ENCODE measurements at regions not wholly inside any gene's neighbourhood (a gene's known extent, or its start where the extent isn't known, plus 50 kb on each side); places are given as distances from the start of the nearest gene placed in this dataset.

DNA sequence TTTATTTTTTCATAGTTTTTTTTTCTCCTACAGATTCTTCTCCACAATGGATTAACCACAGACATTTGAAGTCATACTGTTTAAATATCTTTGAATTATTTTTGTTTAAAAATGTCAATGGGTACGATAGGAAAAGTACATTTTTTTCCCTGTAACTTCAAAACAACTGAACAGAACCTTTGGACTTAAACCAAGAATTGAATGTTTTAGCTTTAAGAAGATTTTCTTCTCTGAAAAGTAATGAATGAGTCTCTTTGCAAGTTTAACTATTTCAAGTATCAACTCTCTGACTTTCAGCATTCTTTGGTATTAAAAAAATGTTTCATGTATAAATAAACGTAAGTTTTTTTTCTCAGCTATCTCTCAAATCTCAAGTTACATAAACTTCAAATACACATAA lies 364.3 kb downstream of the FBXO8 start:
- peak; percentile 34 for DNase-seq

DNA sequence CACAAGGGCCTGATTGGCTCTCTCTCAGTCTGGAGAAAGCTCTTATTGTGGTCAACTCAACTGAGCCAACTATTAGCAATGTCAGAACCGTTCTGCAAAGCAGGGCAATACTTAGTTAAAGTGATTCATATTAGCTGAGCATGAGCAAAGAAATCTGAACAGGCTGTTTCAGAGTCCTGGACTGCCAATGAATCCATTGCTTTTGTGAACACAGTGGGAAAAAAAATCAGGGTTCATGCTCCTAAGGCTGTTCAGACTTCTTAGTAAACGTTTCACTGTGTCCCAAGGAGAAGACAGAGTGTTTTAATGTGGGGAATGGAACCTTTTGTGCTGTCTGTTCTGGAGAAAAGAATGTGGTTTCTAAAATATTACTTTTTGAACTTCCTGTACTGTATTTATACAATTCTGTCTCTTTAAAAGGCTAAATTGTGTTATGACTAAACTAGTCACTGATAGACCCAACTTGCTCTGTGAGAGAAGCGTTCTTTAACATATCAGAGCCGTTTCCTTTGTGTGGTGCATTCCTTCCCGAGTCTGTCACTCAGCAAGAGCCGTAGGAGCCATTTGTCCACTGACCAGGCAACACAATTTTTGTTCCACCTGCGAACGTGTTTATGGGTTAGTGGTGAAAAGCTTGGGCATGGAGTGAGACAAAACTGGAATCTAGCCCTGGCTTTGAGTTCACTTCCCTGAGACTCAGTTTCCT lies 366.1 kb downstream of the FBXO8 start:
- peak; percentile 58 for DNase-seq

DNA sequence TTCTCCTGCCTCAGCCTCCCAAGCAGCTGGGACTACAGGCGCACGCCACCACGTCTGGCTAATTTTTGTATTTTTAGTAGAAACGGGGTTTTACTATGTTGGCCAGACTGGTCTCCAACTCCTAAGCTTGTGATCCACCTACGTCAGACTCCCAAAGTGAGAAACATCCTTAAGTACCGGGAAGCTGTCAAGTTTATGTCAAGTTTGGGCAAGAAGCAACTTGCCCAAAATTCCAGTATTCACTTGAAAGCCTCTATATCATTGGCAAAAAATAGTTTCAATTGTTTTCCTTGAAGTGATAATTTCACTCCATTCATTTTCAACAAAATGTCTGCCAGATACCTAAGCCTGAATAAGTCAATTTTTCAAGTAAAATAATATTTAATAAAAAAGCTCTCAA lies 370.0 kb downstream of the FBXO8 start:
- DNase-seq, result no peak

DNA sequence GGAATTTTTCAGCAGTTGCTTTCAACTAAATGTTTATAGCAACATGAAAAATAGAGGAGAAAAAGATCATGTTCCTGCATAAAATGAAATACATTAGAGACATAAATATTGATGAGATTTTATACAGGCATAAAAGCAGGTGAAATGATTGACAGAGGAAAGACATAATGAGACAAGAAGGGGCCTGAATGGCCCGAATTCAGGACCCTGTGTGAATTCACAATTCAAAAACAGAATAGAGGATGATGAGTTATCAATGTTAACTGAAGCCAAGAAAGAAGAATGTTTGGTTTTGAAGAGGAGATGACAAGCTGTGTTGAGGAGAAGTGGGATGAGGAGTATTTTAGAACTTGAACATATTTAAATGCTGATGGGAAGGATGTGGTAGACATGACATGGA lies 371.1 kb downstream of the FBXO8 start:
- no peak for DNase-seq

- DNase-seq, result no peak
These were observed 372.6 kb downstream of the FBXO8 start for GRCh38 chr4:173910891-173911290.

- DNase-seq, result no peak
These were observed 374.2 kb downstream of the FBXO8 start for GRCh38 chr4:173909294-173909693.

- no peak for DNase-seq
These were observed 369.8 kb upstream of the HAND2 start for GRCh38 chr4:173899813-173900212.

DNA sequence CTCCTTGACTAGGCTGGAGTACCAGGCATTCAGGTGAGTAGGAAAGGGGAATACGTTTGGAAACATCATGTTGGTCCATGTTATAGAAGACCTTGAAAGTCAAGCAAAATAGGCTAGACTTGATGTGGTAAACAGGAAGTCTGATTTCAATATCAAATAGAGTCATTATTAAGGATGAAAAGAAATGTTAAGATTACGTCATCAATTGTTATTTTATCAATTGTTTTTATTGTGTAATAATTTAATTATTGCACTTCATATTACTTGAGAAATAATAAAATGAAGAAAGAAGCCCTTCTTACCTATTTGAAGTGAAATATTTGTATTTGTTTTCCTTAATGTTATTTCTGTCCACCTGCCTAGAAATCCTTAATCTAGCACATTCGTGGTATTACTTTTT lies 361.0 kb upstream of the HAND2 start:
- no peak for DNase-seq

DNA sequence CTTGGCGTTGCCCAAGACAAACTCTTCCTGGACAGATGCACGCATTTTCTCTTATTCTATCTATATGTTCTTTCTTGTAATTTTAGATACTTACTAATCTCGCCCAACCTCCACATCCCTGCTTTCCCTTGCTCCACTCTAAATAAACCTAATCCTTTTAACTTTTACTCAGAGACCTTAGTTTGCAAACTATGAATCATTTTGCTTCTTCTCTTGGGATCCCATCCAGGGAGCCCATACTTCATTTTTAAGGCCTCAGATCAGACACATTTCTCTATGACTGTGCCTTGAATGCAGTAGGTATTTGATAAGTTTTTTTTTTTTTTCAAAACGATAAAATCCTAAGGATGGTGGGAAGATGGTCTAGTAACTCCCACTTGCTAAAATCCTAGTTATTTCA lies 353.8 kb upstream of the HAND2 start:
- DNase-seq, result peak; percentile 66

DNA sequence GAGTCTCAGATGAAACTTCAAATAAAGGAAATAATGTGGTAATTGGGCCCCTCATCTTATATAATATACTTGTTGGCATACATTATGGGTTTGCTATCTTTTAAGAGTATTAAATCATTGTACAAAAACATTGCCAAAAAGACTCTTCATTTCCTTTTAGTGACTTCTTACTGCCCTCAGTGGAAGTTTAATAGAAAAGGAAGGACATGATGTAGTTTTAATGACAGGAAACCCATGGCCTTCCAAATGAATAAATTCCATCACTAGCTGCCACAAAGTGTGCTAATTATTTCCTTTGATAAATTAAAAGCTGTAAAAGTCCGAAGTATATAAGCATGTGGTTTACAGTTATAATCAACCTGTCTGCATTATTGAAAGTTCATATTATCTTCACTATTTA lies 350.9 kb upstream of the HAND2 start:
- no peak for DNase-seq

- no peak for DNase-seq
These were observed 349.5 kb upstream of the HAND2 start for GRCh38 chr4:173879509-173879908.

- no peak for DNase-seq
These were observed 348.7 kb upstream of the HAND2 start for GRCh38 chr4:173878701-173879100.

DNA sequence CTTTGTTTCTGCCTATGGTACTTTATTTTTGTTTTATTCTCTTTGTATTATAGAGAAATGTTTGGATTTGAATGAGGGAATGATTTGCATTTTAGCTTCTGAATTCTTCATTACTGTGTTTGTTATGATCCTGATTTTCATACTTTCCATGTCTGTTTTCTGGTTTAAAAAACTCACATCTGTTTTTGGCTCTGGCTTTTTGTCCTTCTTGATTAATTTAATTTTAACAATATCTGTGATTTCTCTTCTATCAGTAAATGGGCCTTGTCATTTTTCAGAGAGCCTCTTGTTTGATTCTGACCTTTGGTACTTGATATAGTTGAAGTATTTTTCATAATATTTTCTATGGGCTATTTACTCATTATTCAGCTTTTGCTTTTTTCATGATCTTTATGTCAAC lies 341.6 kb upstream of the HAND2 start:
- DNase-seq, result no peak

GRCh38 chr4:173866322-173867026 lies 336.4 kb upstream of the HAND2 start:
- DNase-seq, result no peak

DNA sequence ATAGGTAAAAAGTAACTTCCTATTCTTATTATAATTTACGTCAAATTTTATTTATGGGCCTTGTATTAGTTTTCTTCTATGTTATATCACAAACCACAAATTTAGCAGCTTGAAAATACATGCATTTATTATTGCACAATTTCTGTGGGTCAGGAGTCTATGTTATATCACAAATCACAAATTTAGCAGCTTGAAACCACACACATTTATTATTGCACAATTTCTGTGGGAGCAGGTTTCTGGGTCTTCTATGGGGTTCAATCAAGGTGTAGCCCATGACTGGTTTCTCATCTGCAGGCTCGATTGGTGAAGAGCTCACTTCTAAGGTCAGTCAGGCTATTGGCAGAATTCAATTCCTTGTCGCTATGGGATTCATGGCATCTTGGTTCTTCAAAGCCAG lies 332.7 kb upstream of the HAND2 start:
- no peak for DNase-seq

- DNase-seq, result no peak
These were observed 330.1 kb upstream of the HAND2 start for GRCh38 chr4:173860094-173860493.

DNA sequence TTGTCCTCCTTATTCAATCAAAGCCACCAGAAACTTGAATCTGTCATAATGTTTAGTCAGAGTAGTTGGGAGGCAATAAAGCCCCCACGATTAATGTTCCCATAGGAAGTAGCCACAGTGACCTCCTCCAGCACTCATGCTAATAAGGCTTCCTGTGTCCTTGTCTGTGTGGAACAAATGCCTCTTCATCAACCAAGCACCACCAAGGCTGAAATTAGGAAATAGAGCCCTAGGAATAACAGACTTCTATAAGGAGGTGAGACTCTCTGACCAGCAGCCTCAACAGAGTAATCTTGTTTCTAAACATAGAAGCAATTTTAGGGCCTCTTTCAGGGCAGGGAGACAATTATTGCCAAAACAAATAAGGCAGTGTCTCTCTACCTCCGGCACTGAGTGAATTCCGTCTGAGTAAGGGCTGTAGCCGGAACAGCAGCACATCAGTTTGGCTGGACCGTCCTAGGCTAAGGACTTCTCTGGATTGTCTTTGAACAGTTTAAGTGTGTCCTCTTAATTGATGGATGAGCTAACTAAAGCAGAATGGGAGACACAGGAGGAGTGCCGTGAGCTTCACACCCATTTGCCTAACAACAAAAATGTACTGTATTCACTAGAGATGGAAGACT lies 329.2 kb upstream of the HAND2 start:
- no peak for DNase-seq

DNA sequence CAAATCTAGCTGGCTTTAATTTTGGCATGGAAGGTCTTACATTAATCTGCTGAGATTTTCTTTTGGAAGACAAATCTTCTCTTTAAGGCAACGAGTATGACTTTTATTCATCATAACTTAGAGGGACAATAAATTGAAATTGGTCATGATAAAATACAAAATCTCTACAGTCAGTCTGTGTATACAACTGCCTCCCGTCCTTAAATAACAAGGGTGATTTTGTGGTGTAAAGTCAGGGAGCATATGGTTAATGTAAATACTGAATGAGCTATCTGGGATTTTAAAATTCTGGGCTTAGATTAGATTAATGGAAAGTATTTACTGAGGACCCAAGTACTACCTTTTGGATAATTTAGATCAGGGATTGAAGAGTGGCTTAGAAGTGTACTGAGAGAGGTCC lies 328.4 kb upstream of the HAND2 start:
- no peak for DNase-seq

DNA sequence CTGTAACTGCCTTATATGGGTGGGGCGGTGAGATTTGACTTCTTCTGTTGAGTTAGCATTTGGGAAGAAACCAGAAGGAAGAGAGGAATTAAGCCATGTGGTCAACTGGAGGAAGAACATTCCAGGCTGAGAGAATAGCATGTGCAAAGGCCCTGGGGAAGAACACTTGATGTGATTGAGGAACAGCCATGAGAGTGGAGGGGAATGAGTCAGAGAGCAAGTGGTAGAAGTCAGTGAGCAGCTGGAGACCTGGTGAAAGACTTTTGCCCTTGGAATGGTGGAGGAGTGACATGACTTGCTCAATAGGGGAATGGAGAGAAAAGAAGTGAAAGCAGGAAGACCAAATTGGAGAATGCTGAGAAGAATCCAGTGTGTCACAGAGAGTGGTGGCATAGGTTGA lies 327.8 kb upstream of the HAND2 start:
- no peak for DNase-seq

DNA sequence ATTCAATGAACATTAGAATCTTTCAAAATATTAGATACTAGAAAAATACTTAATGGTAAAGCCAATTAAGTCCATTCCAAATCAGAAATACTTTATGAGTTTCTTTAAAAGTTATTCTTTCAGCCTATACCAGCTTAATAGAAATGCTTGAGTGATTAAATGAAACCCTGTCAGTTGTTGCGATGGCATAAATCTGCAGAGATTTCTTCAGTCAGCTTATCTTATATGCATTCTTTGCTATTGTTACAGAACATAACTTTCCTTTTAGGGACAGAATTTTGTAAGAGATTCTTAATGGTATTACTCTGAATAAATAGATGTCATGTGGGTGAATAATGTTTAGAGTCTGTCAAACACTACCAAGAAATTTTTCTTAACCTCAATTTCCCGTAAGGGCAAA lies 325.0 kb upstream of the HAND2 start:
- DNase-seq, result no peak

GRCh38 chr4:173852775-173853174 lies 322.7 kb upstream of the HAND2 start:
- no peak for DNase-seq

DNA sequence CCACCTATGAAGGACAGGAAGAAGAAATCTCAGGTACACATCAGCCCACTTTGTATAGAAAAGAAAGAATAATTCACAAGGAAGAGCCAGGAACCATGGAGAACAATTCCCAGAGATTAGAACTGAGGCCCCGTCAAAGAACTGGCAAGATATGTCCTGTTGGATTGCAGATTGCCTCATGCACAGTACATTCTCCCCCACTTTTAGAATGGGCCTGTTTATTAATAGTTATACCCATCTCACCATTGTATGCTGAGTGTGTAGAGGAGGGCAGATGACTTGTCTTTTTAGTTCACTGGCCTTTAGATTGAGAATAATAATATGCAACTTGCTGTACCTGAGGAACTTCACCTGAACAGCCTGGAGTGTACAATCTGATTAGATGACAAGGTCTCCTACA lies 315.6 kb upstream of the HAND2 start:
- DNase-seq, result no peak

GRCh38 chr4:173839865-173840264 lies 309.8 kb upstream of the HAND2 start:
- no peak for DNase-seq

DNA sequence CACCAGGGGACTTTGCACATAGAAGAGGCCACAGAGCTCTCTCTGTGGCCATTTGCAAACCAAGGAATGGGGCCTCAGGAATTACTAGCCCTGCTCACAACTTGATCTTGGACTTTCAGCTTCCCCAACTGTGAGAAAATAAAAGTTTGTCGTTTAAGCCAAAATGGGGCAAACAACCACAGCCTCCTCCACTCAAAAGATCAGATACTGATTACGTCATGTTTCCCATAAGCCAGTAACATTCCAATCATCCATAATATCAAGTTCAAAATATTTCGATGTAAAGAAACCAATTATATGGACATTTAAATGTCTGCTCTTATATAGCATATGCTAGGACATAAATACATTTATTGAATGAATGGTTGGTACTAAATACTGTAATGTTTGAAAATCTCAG lies 307.5 kb upstream of the HAND2 start:
- DNase-seq, result no peak
